Gastroesophageal sphincter (tissue), 4 donors: ENCODE measurements at regions not wholly inside any gene's neighbourhood (a gene's known extent, or its start where the extent isn't known, plus 50 kb on each side); places are given as distances from the start of the nearest gene placed in this dataset.

Experiments
- ATAC-seq: fragments of 150-250 bp; one replicate; pipeline ENCODE4 v1.9.1; 2016; ENCODE audit warnings: mild to moderate bottlenecking, moderate library complexity
- H3K27ac ChIP-seq, 4 donors: fragments of 200-600 bp; sonication (generic) in 3 of 4; 1 replicate in 3 of 4; 2 replicates in 1 of 4; pipeline ENCODE4 v1.5.1; 2016 to 2019
- H3K27me3 ChIP-seq: fragments of 200-600 bp; sonication (generic); one replicate; pipeline ENCODE4 v1.5.1; 2019
- H3K36me3 ChIP-seq, 2 donors: fragments of 200-600 bp; sonication (generic); one replicate each; pipeline ENCODE4 v1.5.1; 2019; ENCODE audit warnings: control low read depth in 1 of 2
- H3K4me1 ChIP-seq, 3 donors: fragments of 200-600 bp; sonication (generic); 1 replicate in 2 of 3; 2 replicates in 1 of 3; pipeline ENCODE4 v1.5.1; 2016 to 2019; ENCODE audit warnings: control low read depth in 2 of 3
- H3K4me3 ChIP-seq, 2 donors: fragments of 200-600 bp; sonication (generic); one replicate each; pipeline ENCODE4 v1.5.1; 2019; ENCODE audit warnings: mild to moderate bottlenecking in 1 of 2, moderate library complexity in 1 of 2
- H3K9me3 ChIP-seq, 3 donors: fragments of 200-600 bp; sonication (generic); one replicate each; pipeline ENCODE4 v1.5.1; 2017 to 2019; ENCODE audit warnings: control low read depth in 2 of 3
- EP300 ChIP-seq: sonication (generic); formaldehyde crosslinking; IDR thresholded peaks from one replicate; pipeline ENCODE4 v1.6.1; 2017; ENCODE audit warnings: antibody characterized with exemption, mild to moderate bottlenecking
- POLR2A ChIP-seq, 2 donors: fragments of 450-650 bp; IDR thresholded peaks; one replicate each; pipeline ENCODE4 v1.6.1; 2017; ENCODE audit warnings: antibody characterized with exemption in 2 of 2, mild to moderate bottlenecking in 2 of 2, moderate library complexity in 1 of 2
- POLR2AphosphoS5 ChIP-seq: sonication (generic); formaldehyde crosslinking; IDR thresholded peaks from one replicate; pipeline ENCODE4 v1.6.1; 2017; ENCODE audit warnings: antibody characterized with exemption
- WGBS, 2 donors: methylation state at CpG; one replicate each; pipeline ENCODE4 v1.1.5; 2018; ENCODE audit warnings: low coverage in 1 of 2; 5-methylcytosine and 5-hydroxymethylcytosine counted together
- TF ChIP-seq, protein P1 (sequence below), 4 experiments: fragments of 200-600 bp in 2 of 4; fragments of 450-650 bp in 2 of 4; sonication (generic) in 1 of 4; IDR thresholded peaks; one replicate each; pipeline ENCODE4 v1.5.1; 2017 to 2019; ENCODE audit warnings: antibody characterized with exemption in 4 of 4, mild to moderate bottlenecking in 2 of 4, moderate library complexity in 2 of 4

DNA sequence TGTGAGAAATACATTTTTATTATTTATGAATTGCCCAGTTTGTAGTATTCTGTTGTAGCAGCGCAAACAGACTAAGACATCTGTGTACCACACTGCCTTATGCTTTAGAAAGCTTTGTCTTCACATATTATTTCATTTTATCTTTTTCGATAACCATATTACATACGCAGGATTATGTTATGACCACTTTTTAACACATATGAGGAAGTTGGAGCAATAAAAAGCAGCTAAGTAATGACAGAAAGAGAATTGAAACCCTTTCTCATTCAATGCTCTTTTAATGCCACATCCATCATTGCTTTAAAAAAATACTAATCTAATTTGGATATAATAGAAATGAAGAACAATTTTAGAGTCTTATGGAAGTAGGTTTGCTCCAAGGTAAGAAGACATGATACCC, 99.7 kb downstream of the CT47B1 start:
- Histone ChIP-seq H3K4me3 (no peak overlapping the region), H3K36me3 (no peaks in the 10 kb centered on the region), H3K27me3 (no peaks in the 10 kb centered on the region), H3K9me3 (no peaks in the 10 kb centered on the region), H3K4me1 (no peaks in the 10 kb centered on the region), H3K27ac (no peak overlapping the region)
- TF ChIP-seq POLR2A (IDR thresholded peaks at IDR 0.05) (no peak), POLR2AphosphoS5 (no peak), EP300 (no peak)
- TF ChIP-seq, protein P1, sequence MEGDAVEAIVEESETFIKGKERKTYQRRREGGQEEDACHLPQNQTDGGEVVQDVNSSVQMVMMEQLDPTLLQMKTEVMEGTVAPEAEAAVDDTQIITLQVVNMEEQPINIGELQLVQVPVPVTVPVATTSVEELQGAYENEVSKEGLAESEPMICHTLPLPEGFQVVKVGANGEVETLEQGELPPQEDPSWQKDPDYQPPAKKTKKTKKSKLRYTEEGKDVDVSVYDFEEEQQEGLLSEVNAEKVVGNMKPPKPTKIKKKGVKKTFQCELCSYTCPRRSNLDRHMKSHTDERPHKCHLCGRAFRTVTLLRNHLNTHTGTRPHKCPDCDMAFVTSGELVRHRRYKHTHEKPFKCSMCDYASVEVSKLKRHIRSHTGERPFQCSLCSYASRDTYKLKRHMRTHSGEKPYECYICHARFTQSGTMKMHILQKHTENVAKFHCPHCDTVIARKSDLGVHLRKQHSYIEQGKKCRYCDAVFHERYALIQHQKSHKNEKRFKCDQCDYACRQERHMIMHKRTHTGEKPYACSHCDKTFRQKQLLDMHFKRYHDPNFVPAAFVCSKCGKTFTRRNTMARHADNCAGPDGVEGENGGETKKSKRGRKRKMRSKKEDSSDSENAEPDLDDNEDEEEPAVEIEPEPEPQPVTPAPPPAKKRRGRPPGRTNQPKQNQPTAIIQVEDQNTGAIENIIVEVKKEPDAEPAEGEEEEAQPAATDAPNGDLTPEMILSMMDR (IDR thresholded peaks at IDR 0.05) = no peak
- WGBS, 2 donors = 62 to 84% methylated on average over 2 to 3 of the region's 3 CpGs
- no peak for ATAC-seq

GRCh38 chrX:120774606-120775005, 101.1 kb downstream of the CT47B1 start:
- TF ChIP-seq POLR2A (IDR thresholded peaks at IDR 0.05) (no peak), EP300 (no peak), POLR2AphosphoS5 (peak; percentile 9)
- TF ChIP-seq, protein P1 (IDR thresholded peaks at IDR 0.05) = no peak
- Histone ChIP-seq H3K27ac (no peak overlapping the region), H3K36me3 (no peaks in the 10 kb centered on the region), H3K9me3 (no peaks in the 10 kb centered on the region), H3K4me1 (no peaks in the 10 kb centered on the region), H3K27me3 (no peaks in the 10 kb centered on the region), H3K4me3 (no peak overlapping the region)
- ATAC-seq = peak; percentile 41

GRCh38 chrX:120773801-120774200, 101.9 kb downstream of the CT47B1 start:
- no peak for ATAC-seq
- 54 to 61% methylated on average over 3 to 5 of the region's 5 CpGs for WGBS, 2 donors
- Histone ChIP-seq H3K4me3 (no peak overlapping the region), H3K9me3 (no peaks in the 10 kb centered on the region), H3K4me1 (no peaks in the 10 kb centered on the region), H3K27ac (no peak overlapping the region), H3K36me3 (no peaks in the 10 kb centered on the region), H3K27me3 (no peaks in the 10 kb centered on the region)
- TF ChIP-seq, protein P1 (IDR thresholded peaks at IDR 0.05) = no peak
- no peak for TF ChIP-seq POLR2A (IDR thresholded peaks at IDR 0.05)
- TF ChIP-seq EP300 = no peak
- no peak for TF ChIP-seq POLR2AphosphoS5

GRCh38 chrX:120769576-120770341, 105.9 kb downstream of the CT47B1 start:
- Histone ChIP-seq H3K4me3 (no peak overlapping the region), H3K27ac (no peak overlapping the region), H3K27me3 (no peaks in the 10 kb centered on the region), H3K9me3 (no peaks in the 10 kb centered on the region), H3K36me3 (no peaks in the 10 kb centered on the region), H3K4me1 (no peaks in the 10 kb centered on the region)
- TF ChIP-seq POLR2A (IDR thresholded peaks at IDR 0.05) (no peak), POLR2AphosphoS5 (no peak), EP300 (no peak)
- TF ChIP-seq, protein P1 (IDR thresholded peaks at IDR 0.05) = peak in 2 of 4 experiments; percentile 6 to 14
- ATAC-seq = no peak
- 36 to 52% methylated on average over 5 of the region's 8 CpGs for WGBS, 2 donors

- 38 to 68% methylated on average over 2 of the region's 2 CpGs for WGBS, 2 donors
- no peak overlapping the region for H3K27ac ChIP-seq
- H3K27me3 ChIP-seq = no peaks in the 10 kb centered on the region
- H3K4me3 ChIP-seq = no peak overlapping the region
- ATAC-seq = peak; percentile 10
- no peaks in the 10 kb centered on the region for H3K4me1 ChIP-seq
- H3K9me3 ChIP-seq = no peaks in the 10 kb centered on the region
- H3K36me3 ChIP-seq = no peaks in the 10 kb centered on the region
- no peak for TF ChIP-seq POLR2AphosphoS5
- TF ChIP-seq, protein P1 (IDR thresholded peaks at IDR 0.05) = no peak
- TF ChIP-seq POLR2A (IDR thresholded peaks at IDR 0.05) = no peak
- TF ChIP-seq EP300 = no peak
Measured at GRCh38 chrX:120768681-120769080, 107.0 kb downstream of the CT47B1 start.
